ENCODE measurements at regions not wholly inside any gene's neighbourhood (a gene's known extent, or its start where the extent isn't known, plus 50 kb on each side); places are given as distances from the start of the nearest gene placed in this dataset.

DNA sequence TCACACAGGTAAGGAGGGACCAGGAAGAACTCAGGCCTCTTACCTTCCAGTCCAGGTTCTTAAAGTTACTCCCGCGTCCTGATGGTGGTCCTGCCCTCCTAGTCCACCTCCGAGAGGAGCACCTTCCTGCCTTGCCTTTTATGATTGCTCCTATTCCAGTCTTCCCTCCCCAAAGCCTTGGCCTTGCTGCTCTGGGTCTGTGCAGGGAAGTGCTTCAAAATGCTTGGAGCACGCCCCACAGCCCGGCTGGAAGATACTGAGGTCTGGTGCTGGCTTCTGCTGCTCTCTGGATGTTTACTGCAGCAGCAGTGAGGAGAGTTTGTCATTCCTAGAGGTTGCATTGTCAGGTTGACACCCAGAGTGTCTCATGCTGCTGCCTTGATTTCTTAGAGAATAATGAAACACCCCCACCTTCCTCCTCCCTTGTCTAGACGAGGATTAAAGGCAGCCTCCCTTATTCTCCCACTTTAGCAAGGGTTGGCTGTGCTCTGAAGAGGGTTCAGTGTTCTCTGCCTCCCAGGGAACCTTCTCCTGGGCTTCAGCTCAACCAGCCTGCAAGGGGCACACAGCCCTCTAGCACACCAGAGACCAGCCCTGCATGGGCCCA lies 142.2 kb upstream of the CACNA1E start:
- ChIA-PET POLR2A (no interaction called here), CTCF (no interaction called here)
- TF ChIP-seq, protein P1, sequence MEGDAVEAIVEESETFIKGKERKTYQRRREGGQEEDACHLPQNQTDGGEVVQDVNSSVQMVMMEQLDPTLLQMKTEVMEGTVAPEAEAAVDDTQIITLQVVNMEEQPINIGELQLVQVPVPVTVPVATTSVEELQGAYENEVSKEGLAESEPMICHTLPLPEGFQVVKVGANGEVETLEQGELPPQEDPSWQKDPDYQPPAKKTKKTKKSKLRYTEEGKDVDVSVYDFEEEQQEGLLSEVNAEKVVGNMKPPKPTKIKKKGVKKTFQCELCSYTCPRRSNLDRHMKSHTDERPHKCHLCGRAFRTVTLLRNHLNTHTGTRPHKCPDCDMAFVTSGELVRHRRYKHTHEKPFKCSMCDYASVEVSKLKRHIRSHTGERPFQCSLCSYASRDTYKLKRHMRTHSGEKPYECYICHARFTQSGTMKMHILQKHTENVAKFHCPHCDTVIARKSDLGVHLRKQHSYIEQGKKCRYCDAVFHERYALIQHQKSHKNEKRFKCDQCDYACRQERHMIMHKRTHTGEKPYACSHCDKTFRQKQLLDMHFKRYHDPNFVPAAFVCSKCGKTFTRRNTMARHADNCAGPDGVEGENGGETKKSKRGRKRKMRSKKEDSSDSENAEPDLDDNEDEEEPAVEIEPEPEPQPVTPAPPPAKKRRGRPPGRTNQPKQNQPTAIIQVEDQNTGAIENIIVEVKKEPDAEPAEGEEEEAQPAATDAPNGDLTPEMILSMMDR (IDR thresholded peaks at IDR 0.05; ENCODE audit: control extremely low read depth, extremely low read depth, low read depth, missing control alignments) = no peak
- no peak for DNase-seq (ENCODE audit: extremely low spot score)

DNA sequence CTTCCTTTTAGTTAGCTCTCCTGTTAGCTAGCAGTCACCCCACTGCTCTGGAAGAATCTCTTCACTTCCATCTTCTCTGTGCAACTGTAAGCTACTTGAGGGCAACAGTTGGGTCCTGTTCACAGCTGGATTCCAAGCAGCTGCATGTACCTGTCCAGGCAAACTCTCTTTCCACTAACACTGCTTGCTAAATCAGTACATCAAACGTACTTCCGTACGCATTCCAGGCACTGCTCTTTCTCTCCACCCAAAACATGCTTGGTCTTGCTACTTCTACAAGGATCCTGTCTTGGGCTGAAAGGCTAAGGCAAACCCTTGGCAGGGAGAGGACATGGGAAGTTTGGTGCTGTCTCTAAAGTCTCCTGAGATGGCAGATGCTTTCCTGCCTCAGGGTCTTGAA lies 139.2 kb upstream of the CACNA1E start:
- CTCF ChIA-PET = no interaction called here
- no peak for DNase-seq (ENCODE audit: extremely low spot score)
- TF ChIP-seq, protein P1 (IDR thresholded peaks at IDR 0.05; ENCODE audit: control extremely low read depth, extremely low read depth, low read depth, missing control alignments) = no peak
- POLR2A ChIA-PET = no interaction called here

DNA sequence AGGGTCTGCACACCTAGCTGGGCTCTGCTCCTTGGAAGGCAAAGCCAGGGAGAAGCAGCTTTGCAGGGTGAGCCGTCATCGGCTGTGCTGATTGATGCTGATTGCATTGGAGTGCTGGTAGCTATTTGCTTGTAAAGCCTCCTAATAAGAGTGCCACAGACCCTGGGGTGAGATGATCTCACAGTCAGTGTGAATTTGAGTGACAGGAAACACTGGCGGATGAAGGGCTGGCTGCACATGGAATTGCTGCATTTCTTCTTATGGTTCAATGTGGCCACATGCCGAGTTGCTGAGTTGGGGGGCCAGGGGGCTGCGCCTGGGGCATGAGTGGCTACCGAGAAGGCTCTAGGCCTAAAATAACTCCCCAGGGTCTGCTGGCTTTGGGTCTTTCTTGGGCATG lies 138.2 kb upstream of the CACNA1E start:
- DNase-seq (ENCODE audit: extremely low spot score) = no peak
- ChIA-PET CTCF (interaction anchor here (1.5 kb wide), 1 partner anchor 17 kb away, joined by 3 read pairs; no protein-coding TSS in a partner anchor), POLR2A (no interaction called here)
- TF ChIP-seq, protein P1 (IDR thresholded peaks at IDR 0.05; ENCODE audit: control extremely low read depth, extremely low read depth, low read depth, missing control alignments) = no peak

DNA sequence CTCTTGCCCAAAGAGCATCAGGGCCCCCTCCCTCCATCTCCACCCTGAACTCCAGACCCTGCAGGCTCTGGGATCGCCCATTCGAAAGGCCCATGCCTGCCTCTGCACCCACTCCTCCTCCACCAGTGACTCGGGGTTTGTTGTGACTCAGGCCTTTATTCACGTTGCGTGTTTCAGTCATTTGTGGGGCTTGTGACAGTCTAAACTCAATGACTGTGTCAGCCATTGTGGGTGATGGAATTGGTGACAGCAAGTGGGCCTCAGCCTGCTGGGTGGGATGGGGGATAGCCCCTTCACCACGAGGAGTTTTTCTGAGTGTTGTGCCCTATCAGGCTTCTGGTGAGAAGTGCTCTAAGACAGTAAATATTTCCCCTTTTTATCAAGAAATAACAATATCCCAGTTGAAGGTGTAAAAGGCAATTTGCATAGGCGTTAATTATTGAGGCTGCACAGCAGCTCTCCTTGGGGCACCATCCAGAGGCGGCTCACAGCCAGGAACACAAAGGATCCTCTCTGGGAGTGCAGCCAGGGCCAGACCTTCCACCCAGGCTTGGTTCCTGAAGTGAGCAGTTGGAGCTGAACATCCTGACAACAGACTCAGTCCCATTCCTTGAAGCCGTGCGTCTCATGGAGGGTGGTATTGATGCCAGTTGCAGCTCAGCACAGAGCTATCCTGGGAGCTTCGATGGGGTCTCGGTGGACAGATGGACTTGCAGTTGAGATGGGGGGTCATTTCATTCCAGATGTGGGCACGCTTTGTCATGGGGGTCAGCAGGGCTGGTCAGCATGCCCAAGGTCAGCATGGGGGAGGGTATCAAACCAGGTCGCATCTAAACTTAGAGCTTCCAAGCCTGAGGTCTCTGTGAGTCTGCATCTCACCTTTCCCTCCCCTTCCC lies 135.6 kb upstream of the CACNA1E start:
- no peak for DNase-seq (ENCODE audit: extremely low spot score)
- TF ChIP-seq, protein P1 (IDR thresholded peaks at IDR 0.05; ENCODE audit: control extremely low read depth, extremely low read depth, low read depth, missing control alignments) = no peak
- CTCF ChIA-PET = interaction anchor here (1.2 kb wide), 1 partner anchor 13 kb away, joined by 3 read pairs; no protein-coding TSS in a partner anchor

DNA sequence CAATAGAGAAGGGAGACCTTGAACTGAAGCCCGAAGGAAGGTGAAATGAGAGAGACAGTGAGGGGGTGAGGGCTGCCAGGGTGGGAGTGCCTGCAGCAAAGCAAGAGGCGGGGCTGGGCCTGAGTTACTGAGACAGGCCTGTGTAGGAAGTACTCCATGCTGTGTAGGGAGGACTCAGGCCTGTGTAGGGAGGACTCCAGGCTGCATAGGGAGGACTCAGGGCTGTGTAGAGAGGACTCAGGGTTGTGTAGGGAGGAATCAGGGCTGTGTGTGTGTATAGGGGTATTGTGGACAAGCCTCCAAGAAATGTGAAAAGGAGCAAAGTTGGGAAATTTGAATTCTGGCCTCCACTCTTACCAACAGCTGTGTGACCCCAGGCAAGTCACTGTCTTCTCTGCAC lies 133.8 kb upstream of the CACNA1E start:
- TF ChIP-seq, protein P1 (IDR thresholded peaks at IDR 0.05; ENCODE audit: control extremely low read depth, extremely low read depth, low read depth, missing control alignments) = no peak
- ChIA-PET CTCF (interaction anchor here (1.2 kb wide), 1 partner anchor 15 kb away, joined by 3 read pairs; no protein-coding TSS in a partner anchor), POLR2A (no interaction called here)
- DNase-seq (ENCODE audit: extremely low spot score) = no peak

More for the DNA sequence above, 135.6 kb upstream of the CACNA1E start:
- POLR2A ChIA-PET = no interaction called here

DNA sequence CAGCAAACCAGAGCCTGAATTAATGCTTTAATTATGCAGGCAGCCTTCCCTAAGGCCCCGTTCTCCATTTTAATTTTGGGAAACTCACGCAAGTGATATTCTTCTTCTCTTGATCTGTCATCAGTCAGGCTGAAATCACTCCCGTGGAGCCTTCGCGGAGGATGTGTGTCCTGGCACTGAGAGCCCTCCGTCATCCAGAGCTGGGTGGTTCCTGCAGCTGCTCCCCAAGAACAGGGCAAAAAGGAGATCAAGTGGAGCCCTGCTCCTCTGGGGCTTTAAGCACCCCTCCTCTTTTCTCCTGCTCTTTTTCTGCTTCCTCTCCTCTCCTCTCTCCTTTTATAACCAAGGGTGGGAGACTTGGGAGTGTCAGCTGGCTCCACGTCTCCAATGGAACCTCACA lies 133.2 kb upstream of the CACNA1E start:
- TF ChIP-seq, protein P1 (IDR thresholded peaks at IDR 0.05; ENCODE audit: control extremely low read depth, extremely low read depth, low read depth, missing control alignments) = no peak
- ChIA-PET POLR2A (no interaction called here), CTCF (no interaction called here)
- DNase-seq (ENCODE audit: extremely low spot score) = no peak
